H1 (cell line): ENCODE measurements at regions not wholly inside any gene's neighbourhood (a gene's known extent, or its start where the extent isn't known, plus 50 kb on each side); places are given as distances from the start of the nearest gene placed in this dataset.

Source experiments
- CTCF ChIA-PET: fragments of 300-600 bp; sonication (Branson Sonifier 250); formaldehyde crosslinking; loops from one replicate; lab custom pipeline; 2021; ENCODE audit not compliant: partially characterized antibody; lab: Charles Lee
- POLR2A ChIA-PET: fragments of 300-600 bp; sonication (Branson Sonifier 250); formaldehyde crosslinking; loops from one replicate; lab custom pipeline; 2021; ENCODE audit warnings: inconsistent platforms; ENCODE audit not compliant: partially characterized antibody; lab: Charles Lee
- DNase-seq, 2 experiments: peaks; one replicate each; pipeline versions ENCODE4 v3.0.0 to v3.0.0-alpha.2; 2010 to 2022; ENCODE audit warnings: low spot score in 2 of 2, low read depth in 1 of 2, mixed read lengths in 1 of 2
- FAIRE-seq: peaks from 2 replicates; lab custom pipeline; 2011; peaks lifted over from hg19 to GRCh38; lab: Jason Lieb, UNC
- H2AFZ ChIP-seq: 2 replicates; pipeline ENCODE4 v1.8.1; 2012; ENCODE audit warnings: low read length, inconsistent platforms
- H2AK5ac ChIP-seq: 2 replicates; pipeline ENCODE4 v1.6.1; 2013; ENCODE audit warnings: low read depth, low read length
- H2BK120ac ChIP-seq: replicated peaks from 2 replicates; pipeline ENCODE3; 2013; ENCODE audit warnings: low read depth, low read length, inconsistent platforms
- H2BK12ac ChIP-seq: 2 replicates; pipeline ENCODE4 v1.6.1; 2013; ENCODE audit warnings: low read depth, low read length
- H2BK15ac ChIP-seq: 2 replicates; pipeline ENCODE4 v1.6.1; 2013; ENCODE audit warnings: low read length
- H2BK20ac ChIP-seq: 2 replicates; pipeline ENCODE4 v1.6.1; 2013; ENCODE audit warnings: low read length
- H2BK5ac ChIP-seq: 2 replicates; pipeline ENCODE4 v1.6.1; 2013; ENCODE audit warnings: low read depth, low read length
- H3K14ac ChIP-seq: 2 replicates; pipeline ENCODE4 v1.6.1; 2013; ENCODE audit warnings: inconsistent platforms; ENCODE audit not compliant: insufficient read length
- H3K18ac ChIP-seq: 2 replicates; pipeline ENCODE4 v1.6.1; 2013; ENCODE audit warnings: low read length; ENCODE audit errors: extremely low read depth
- H3K23ac ChIP-seq: 2 replicates; pipeline ENCODE4 v1.6.1; 2013; ENCODE audit warnings: inconsistent platforms; ENCODE audit not compliant: insufficient read length
- H3K23me2 ChIP-seq: 2 replicates; pipeline ENCODE4 v1.6.1; 2013; ENCODE audit warnings: low read depth, low read length
- H3K27ac ChIP-seq: 2 replicates; pipeline ENCODE4 v1.6.1; 2011; ENCODE audit warnings: low read depth, low read length, inconsistent platforms
- H3K27me3 ChIP-seq, 4 experiments: replicated peaks in 1 of 4; 1 replicate in 1 of 4; 2 replicates in 3 of 4; pipeline versions ENCODE4 v1.6.1 to v1.8.1; 2011 to 2013; ENCODE audit warnings: low read length in 3 of 4, mild to moderate bottlenecking in 3 of 4, inconsistent platforms in 2 of 4, mixed read lengths in 2 of 4, moderate library complexity in 1 of 4; ENCODE audit not compliant: control insufficient read depth in 3 of 4, insufficient read depth in 3 of 4; ENCODE audit errors: extremely low read depth in 1 of 4
- H3K36me3 ChIP-seq, 4 experiments: 2 replicates each; pipeline versions ENCODE4 v1.6.1 to v1.8.1; 2011 to 2013; ENCODE audit warnings: mild to moderate bottlenecking in 4 of 4, low read length in 3 of 4, moderate library complexity in 2 of 4, control low read depth in 1 of 4, inconsistent platforms in 1 of 4; ENCODE audit not compliant: insufficient read depth in 4 of 4, control insufficient read depth in 2 of 4
- H3K4ac ChIP-seq: replicated peaks from 2 replicates; pipeline ENCODE3; 2013; ENCODE audit warnings: low read length, low read depth, mixed read lengths, inconsistent platforms; ENCODE audit not compliant: insufficient read length
- H3K4me1 ChIP-seq, 4 experiments: replicated peaks in 1 of 4; 1 replicate in 1 of 4; 2 replicates in 3 of 4; pipeline versions ENCODE4 v1.6.1 to v1.8.1; 2011 to 2013; ENCODE audit warnings: low read length in 3 of 4, inconsistent platforms in 2 of 4, mixed read lengths in 1 of 4; ENCODE audit not compliant: insufficient read depth in 4 of 4, control insufficient read depth in 3 of 4
- H3K4me2 ChIP-seq, 2 experiments: 2 replicates each; pipeline versions ENCODE4 v1.6.1 to v1.8.1; 2011 to 2013; ENCODE audit warnings: low read depth in 2 of 2, low read length in 2 of 2, control low read depth in 1 of 2, inconsistent platforms in 1 of 2, mild to moderate bottlenecking in 1 of 2; ENCODE audit not compliant: insufficient read depth in 1 of 2
- H3K4me3 ChIP-seq, 4 experiments: fragments of 200-600, 300-600 bp in 1 of 4; sonication (generic), shearing (Covaris generic), sonication (Bioruptor Twin) in 1 of 4; 2 replicates each; pipeline versions ENCODE4 v1.5.1 to v1.8.1; 2011 to 2016; ENCODE audit warnings: low read length in 4 of 4, low read depth in 3 of 4, control low read depth in 2 of 4, inconsistent platforms in 2 of 4, mild to moderate bottlenecking in 2 of 4, mixed read lengths in 1 of 4, moderate library complexity in 1 of 4; ENCODE audit not compliant: insufficient read depth in 2 of 4; ENCODE audit errors: extremely low read depth in 1 of 4
- H3K56ac ChIP-seq: replicated peaks from 2 replicates; pipeline ENCODE3; 2013; ENCODE audit warnings: low read depth, mild to moderate bottlenecking, mixed read lengths, low read length, inconsistent platforms; ENCODE audit not compliant: insufficient read length
- H3K79me1 ChIP-seq: 2 replicates; pipeline ENCODE4 v1.6.1; 2013; ENCODE audit warnings: low read depth, low read length, control low read depth
- H3K79me2 ChIP-seq, 2 experiments: 2 replicates each; pipeline versions ENCODE4 v1.6.1 to v1.8.1; 2012 to 2013; ENCODE audit warnings: low read length in 2 of 2, mild to moderate bottlenecking in 2 of 2, inconsistent platforms in 1 of 2; ENCODE audit not compliant: insufficient read depth in 2 of 2, control insufficient read depth in 1 of 2
- H3K9ac ChIP-seq, 4 experiments: replicated peaks in 1 of 4; 1 replicate in 1 of 4; 2 replicates in 3 of 4; pipeline versions ENCODE4 v1.6.1 to v1.8.1; 2011 to 2013; ENCODE audit warnings: low read depth in 3 of 4, low read length in 3 of 4, control low read depth in 2 of 4, mild to moderate bottlenecking in 2 of 4, moderate library complexity in 2 of 4, inconsistent platforms in 1 of 4; ENCODE audit errors: extremely low read depth in 1 of 4
- H3K9me3 ChIP-seq, 2 experiments: 2 replicates each; pipeline versions ENCODE4 v1.6.1 to v1.8.1; 2012 to 2013; ENCODE audit warnings: mild to moderate bottlenecking in 2 of 2, moderate library complexity in 2 of 2, control low read depth in 1 of 2, inconsistent platforms in 1 of 2, low read depth in 1 of 2, low read length in 1 of 2, mixed read lengths in 1 of 2; ENCODE audit not compliant: insufficient read depth in 2 of 2
- H4K20me1 ChIP-seq, 2 experiments: replicated peaks in 1 of 2; 2 replicates each; pipeline versions ENCODE3 to v1.8.1; 2011 to 2013; ENCODE audit warnings: inconsistent platforms in 2 of 2, low read length in 2 of 2, mild to moderate bottlenecking in 1 of 2; ENCODE audit not compliant: insufficient read depth in 2 of 2, control insufficient read depth in 1 of 2
- H4K5ac ChIP-seq: 2 replicates; pipeline ENCODE4 v1.6.1; 2013; ENCODE audit warnings: low read length, low read depth, mixed read lengths, inconsistent platforms; ENCODE audit not compliant: insufficient read length
- H4K8ac ChIP-seq: 2 replicates; pipeline ENCODE4 v1.8.0; 2013; ENCODE audit warnings: mild to moderate bottlenecking, moderate library complexity, low read length, inconsistent platforms; ENCODE audit not compliant: insufficient read depth; ENCODE audit errors: extremely low read depth
- H4K91ac ChIP-seq: replicated peaks from 2 replicates; pipeline ENCODE3; 2013; ENCODE audit warnings: low read length, mixed read lengths, inconsistent platforms; ENCODE audit not compliant: insufficient read length
- CBX8 ChIP-seq: fragments of 300-800, 300-1000 bp; sonication (generic); IDR thresholded peaks from 2 replicates; pipeline ENCODE4 v1.7.1; 2016; ENCODE audit warnings: low read depth, low read length, borderline replicate concordance
- CREB1 ChIP-seq: IDR thresholded peaks from 2 replicates; pipeline ENCODE4 v1.6.1; 2012; ENCODE audit warnings: inconsistent platforms
- KDM1A ChIP-seq: fragments of 200-600, 300-600 bp; sonication (generic); IDR thresholded peaks from 2 replicates; pipeline ENCODE4 v1.7.1; 2016; ENCODE audit warnings: mild to moderate bottlenecking, low read length, borderline replicate concordance
- PHF8 ChIP-seq: fragments of 200-600 bp; sonication (generic); conservative IDR thresholded peaks from 2 replicates; pipeline ENCODE4 v1.7.1; 2012; ENCODE audit warnings: low read depth, mild to moderate bottlenecking, inconsistent platforms, low read length, moderate library complexity
- POLR2A ChIP-seq, 2 experiments: IDR thresholded peaks; 1 replicate in 1 of 2; 2 replicates in 1 of 2; pipeline ENCODE4 v1.6.1; 2011; ENCODE audit warnings: low read depth in 2 of 2, low read length in 2 of 2, mild to moderate bottlenecking in 2 of 2; ENCODE audit errors: control extremely low read depth in 1 of 2
- POU5F1 ChIP-seq: IDR thresholded peaks from 2 replicates; pipeline ENCODE4 v1.6.1; 2011; ENCODE audit warnings: low read depth, mild to moderate bottlenecking, low read length, moderate library complexity
- RXRA ChIP-seq: IDR thresholded peaks from 2 replicates; pipeline ENCODE4 v1.6.1; 2011; ENCODE audit warnings: low read depth, mild to moderate bottlenecking, low read length, moderate library complexity; ENCODE audit not compliant: insufficient read depth
- SAP30 ChIP-seq: fragments of 300-600 bp; sonication (generic); IDR thresholded peaks from 2 replicates; pipeline ENCODE4 v1.7.1; 2012; ENCODE audit warnings: low read length, moderate library complexity, mild to moderate bottlenecking, inconsistent platforms; ENCODE audit not compliant: insufficient read depth, insufficient replicate concordance
- SIN3A ChIP-seq, 2 experiments: IDR thresholded peaks in 1 of 2; conservative IDR thresholded peaks in 1 of 2; 2 replicates each; pipeline ENCODE4 v1.6.1; 2011 to 2012; ENCODE audit warnings: low read length in 2 of 2, improper control_type of control experiment in 1 of 2, low read depth in 1 of 2, mild to moderate bottlenecking in 1 of 2
- SIRT6 ChIP-seq: IDR thresholded peaks from one replicate; pipeline ENCODE4 v1.7.1; 2012; ENCODE audit warnings: low read length, inconsistent platforms
- TAF7 ChIP-seq: optimal IDR thresholded peaks from 2 replicates; pipeline ENCODE3; 2011; ENCODE audit warnings: low read depth, mild to moderate bottlenecking, inconsistent platforms, low read length, moderate library complexity, borderline replicate concordance

GRCh38 chr2:85947593-85947992 lies 58.8 kb upstream of the ST3GAL5 start:
- Histone ChIP-seq H3K56ac (no peak overlapping the region), H3K4me3 (no peak overlapping the region), H3K79me1 (no peaks in the 10 kb centered on the region), H2BK20ac (no peak overlapping the region), H2BK5ac (no peak overlapping the region), H4K91ac (no peak overlapping the region), H2AFZ (no peak overlapping the region), H3K36me3 (no peaks in the 10 kb centered on the region), H3K18ac (no peak overlapping the region), H3K23me2 (no peaks in the 10 kb centered on the region), H4K20me1 (no peaks in the 10 kb centered on the region), H3K27me3 (no peaks in the 10 kb centered on the region), H3K14ac (no peak overlapping the region), H3K4me2 (no peak overlapping the region), H3K23ac (no peak overlapping the region), H3K9ac (no peak overlapping the region), H3K4me1 (no peaks in the 10 kb centered on the region), H3K9me3 (peaks cover 8 to 15% of the 10 kb centered on the region in 2 experiments), H2AK5ac (no peak overlapping the region), H3K27ac (no peak overlapping the region), H2BK12ac (no peak overlapping the region), H4K8ac (no peak overlapping the region), H2BK120ac (no peak overlapping the region), H4K5ac (no peak overlapping the region), H3K79me2 (no peaks in the 10 kb centered on the region), H3K4ac (no peak overlapping the region), H2BK15ac (no peak overlapping the region)
- POLR2A ChIA-PET, result no interaction called here
- DNase-seq (no peak), FAIRE-seq (no peak)
- TF ChIP-seq CREB1 (no peak), CBX8 (no peak), POU5F1 (no peak), PHF8 (no peak), KDM1A (no peak), RXRA (no peak), POLR2A (IDR thresholded peaks at IDR 0.05; ENCODE audit: control extremely low read depth in 1 of 2, low read depth in 2 of 2, low read length in 2 of 2) (no peak), SAP30 (no peak), SIRT6 (no peak), SIN3A (conservative IDR thresholded peaks at IDR 0.05 in 1 of 2, IDR thresholded peaks at IDR 0.05 in 1 of 2; ENCODE audit: low read depth in 1 of 2, low read length in 2 of 2) (no peak), TAF7 (no peak)
- CTCF ChIA-PET, result interaction anchor here (0.8 kb wide), 1 partner anchor 15 kb away, joined by 3 read pairs; no protein-coding TSS in a partner anchor
